ENCODE measurements at regions not wholly inside any gene's neighbourhood (a gene's known extent, or its start where the extent isn't known, plus 50 kb on each side); places are given as distances from the start of the nearest gene placed in this dataset.

GRCh38 chr4:81804849-81805248 lies 333.1 kb upstream of the RASGEF1B start:
- Histone ChIP-seq H3K4me3 (ENCODE audit: low read depth, low read length) (no peak overlapping the region), H3K27ac (ENCODE audit: low read depth, low read length) (no peak overlapping the region), H3K9me3 (ENCODE audit: control insufficient read depth, insufficient read depth, low read length) (no peaks in the 10 kb centered on the region), H3K27me3 (ENCODE audit: control insufficient read depth, insufficient read depth, low read length) (no peaks in the 10 kb centered on the region)
- TF ChIP-seq CTCF (IDR thresholded peaks at IDR 0.05; ENCODE audit: low read depth, low read length): no peak
- ChIA-PET CTCF (interaction anchor here (1.1 kb wide), 1 partner anchor 337 kb away, joined by 3 read pairs; no protein-coding TSS in a partner anchor), POLR2A (interaction anchor here (0.6 kb wide), 1 partner anchor 31 kb away, joined by 4 read pairs; no protein-coding TSS in a partner anchor)
- no peak for DNase-seq (ENCODE audit: low read depth, low spot score)

- Histone ChIP-seq H3K27me3 (ENCODE audit: control insufficient read depth, insufficient read depth, low read length) (no peaks in the 10 kb centered on the region), H3K4me3 (ENCODE audit: low read depth, low read length) (no peak overlapping the region), H3K9me3 (ENCODE audit: control insufficient read depth, insufficient read depth, low read length) (no peaks in the 10 kb centered on the region), H3K27ac (ENCODE audit: low read depth, low read length) (no peak overlapping the region)
- TF ChIP-seq CTCF (IDR thresholded peaks at IDR 0.05; ENCODE audit: low read depth, low read length): no peak
- DNase-seq (ENCODE audit: low read depth, low spot score): no peak
- ChIA-PET CTCF (no interaction called here), POLR2A (no interaction called here)
Observed at GRCh38 chr4:81802285-81802846, 330.7 kb upstream of the RASGEF1B start.

GRCh38 chr4:81799371-81799770 lies 327.7 kb upstream of the RASGEF1B start:
- ChIA-PET CTCF (no interaction called here), POLR2A (no interaction called here)

DNA sequence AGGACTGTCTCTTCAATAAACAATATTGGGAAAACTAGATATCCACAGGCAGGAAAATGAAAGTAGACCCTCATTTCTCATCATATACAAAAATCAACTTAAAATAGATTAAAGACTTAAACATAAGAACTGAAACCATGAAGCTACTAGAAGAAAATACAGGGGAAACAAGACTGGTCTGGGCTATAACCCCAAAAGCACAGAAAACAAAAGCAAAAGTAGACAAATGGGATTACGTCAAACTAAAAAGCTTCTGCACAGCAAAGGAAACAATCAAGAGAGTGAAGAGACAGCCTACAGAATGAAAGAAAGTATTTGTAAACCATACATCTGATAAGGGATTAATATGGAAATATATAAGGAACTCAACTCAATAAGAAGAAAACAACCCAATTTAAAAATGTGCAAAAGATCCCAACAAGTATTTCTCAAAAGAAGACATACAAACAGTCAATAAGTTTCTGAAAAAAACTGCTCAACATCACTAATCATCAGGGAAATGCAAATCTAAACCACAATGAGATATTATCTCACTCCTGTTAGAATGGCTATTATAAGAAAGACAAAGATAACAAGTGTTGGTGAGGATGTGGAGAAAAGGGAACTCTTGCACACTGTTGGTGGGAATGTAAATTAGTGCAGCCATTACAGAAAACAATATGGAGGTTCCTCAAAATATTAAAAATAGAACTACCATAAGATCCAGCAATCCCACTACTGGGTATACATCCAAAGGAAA lies 325.3 kb upstream of the RASGEF1B start:
- CTCF ChIA-PET: no interaction called here

More at GRCh38 chr4:81799371-81799770, 327.7 kb upstream of the RASGEF1B start:
- Histone ChIP-seq H3K4me3 (ENCODE audit: low read depth, low read length) (no peak overlapping the region), H3K27ac (ENCODE audit: low read depth, low read length) (no peak overlapping the region), H3K27me3 (ENCODE audit: control insufficient read depth, insufficient read depth, low read length) (no peaks in the 10 kb centered on the region), H3K9me3 (ENCODE audit: control insufficient read depth, insufficient read depth, low read length) (no peaks in the 10 kb centered on the region)
- TF ChIP-seq CTCF (IDR thresholded peaks at IDR 0.05; ENCODE audit: low read depth, low read length): no peak
- no peak for DNase-seq (ENCODE audit: low read depth, low spot score)

More for the DNA sequence above, 325.3 kb upstream of the RASGEF1B start:
- Histone ChIP-seq H3K27ac (ENCODE audit: low read depth, low read length) (no peak overlapping the region), H3K9me3 (ENCODE audit: control insufficient read depth, insufficient read depth, low read length) (no peaks in the 10 kb centered on the region), H3K27me3 (ENCODE audit: control insufficient read depth, insufficient read depth, low read length) (no peaks in the 10 kb centered on the region), H3K4me3 (ENCODE audit: low read depth, low read length) (no peak overlapping the region)
- no peak for TF ChIP-seq CTCF (IDR thresholded peaks at IDR 0.05; ENCODE audit: low read depth, low read length)
- POLR2A ChIA-PET: no interaction called here
- no peak for DNase-seq (ENCODE audit: low read depth, low spot score)
